ENCODE measurements at regions not wholly inside any gene's neighbourhood (a gene's known extent, or its start where the extent isn't known, plus 50 kb on each side); places are given as distances from the start of the nearest gene placed in this dataset.

- TF ChIP-seq XRCC5 (optimal IDR thresholded peaks at IDR 0.05; ENCODE audit: low read length) (no peak), NR2C2 (CRISPR knock-in tag; IDR thresholded peaks at IDR 0.05; ENCODE audit: borderline replicate concordance) (no peak), POLR2A (IDR thresholded peaks at IDR 0.05; ENCODE audit: insufficient read depth in 1 of 2, low read depth in 2 of 2, low read length in 2 of 2) (no peak), SIX4 (CRISPR knock-in tag; IDR thresholded peaks at IDR 0.05) (no peak), AFF4 (CRISPR knock-in tag; IDR thresholded peaks at IDR 0.05) (no peak), ZNF639 (CRISPR knock-in tag; conservative IDR thresholded peaks at IDR 0.05) (no peak), CTCF (CRISPR knock-in tag; IDR thresholded peaks at IDR 0.05) (no peak), ZNF230 (CRISPR knock-in tag; IDR thresholded peaks at IDR 0.05) (no peak)
These were observed 88.6 kb upstream of the XYLT1 start for GRCh38 chr16:17559394-17559793.

Measured in HepG2 (cell line).